ENCODE measurements at regions not wholly inside any gene's neighbourhood (a gene's known extent, or its start where the extent isn't known, plus 50 kb on each side); places are given as distances from the start of the nearest gene placed in this dataset.

DNA sequence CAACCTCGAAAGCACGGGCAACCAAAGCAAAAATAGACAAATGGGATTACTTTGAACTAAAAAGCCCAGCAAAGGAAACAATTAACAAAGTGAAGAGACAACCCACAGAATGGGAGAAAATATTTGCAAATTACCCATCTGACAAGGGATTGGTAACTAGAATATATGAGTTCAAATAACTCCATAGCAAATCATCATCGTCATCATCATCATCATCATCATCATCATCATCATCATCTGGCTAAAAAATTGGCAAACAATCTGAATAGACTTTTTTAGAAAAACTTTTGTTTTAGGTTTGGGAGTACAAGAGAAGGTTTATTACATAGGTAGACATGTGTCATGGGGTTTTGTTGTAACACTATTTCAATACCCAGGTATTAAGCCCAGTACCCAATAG is 1239.3 kb upstream of the FAM98A start:
- Mint-ChIP-seq H3K9me3 (ENCODE audit: unreplicated experiment) (no peaks in the 10 kb centered on the region), H3K27ac (ENCODE audit: unreplicated experiment) (no peak overlapping the region), H3K36me3 (ENCODE audit: low read depth, unreplicated experiment) (no peaks in the 10 kb centered on the region), H3K4me3 (ENCODE audit: unreplicated experiment) (no peak overlapping the region), H3K27me3 (ENCODE audit: unreplicated experiment) (no peaks in the 10 kb centered on the region), H3K4me1 (ENCODE audit: unreplicated experiment) (no peaks in the 10 kb centered on the region)
- no peak for DNase-seq (ENCODE audit: low spot score)
- TF ChIP-seq, protein P1, sequence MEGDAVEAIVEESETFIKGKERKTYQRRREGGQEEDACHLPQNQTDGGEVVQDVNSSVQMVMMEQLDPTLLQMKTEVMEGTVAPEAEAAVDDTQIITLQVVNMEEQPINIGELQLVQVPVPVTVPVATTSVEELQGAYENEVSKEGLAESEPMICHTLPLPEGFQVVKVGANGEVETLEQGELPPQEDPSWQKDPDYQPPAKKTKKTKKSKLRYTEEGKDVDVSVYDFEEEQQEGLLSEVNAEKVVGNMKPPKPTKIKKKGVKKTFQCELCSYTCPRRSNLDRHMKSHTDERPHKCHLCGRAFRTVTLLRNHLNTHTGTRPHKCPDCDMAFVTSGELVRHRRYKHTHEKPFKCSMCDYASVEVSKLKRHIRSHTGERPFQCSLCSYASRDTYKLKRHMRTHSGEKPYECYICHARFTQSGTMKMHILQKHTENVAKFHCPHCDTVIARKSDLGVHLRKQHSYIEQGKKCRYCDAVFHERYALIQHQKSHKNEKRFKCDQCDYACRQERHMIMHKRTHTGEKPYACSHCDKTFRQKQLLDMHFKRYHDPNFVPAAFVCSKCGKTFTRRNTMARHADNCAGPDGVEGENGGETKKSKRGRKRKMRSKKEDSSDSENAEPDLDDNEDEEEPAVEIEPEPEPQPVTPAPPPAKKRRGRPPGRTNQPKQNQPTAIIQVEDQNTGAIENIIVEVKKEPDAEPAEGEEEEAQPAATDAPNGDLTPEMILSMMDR (IDR thresholded peaks at IDR 0.05; ENCODE audit: unreplicated experiment): no peak

DNA sequence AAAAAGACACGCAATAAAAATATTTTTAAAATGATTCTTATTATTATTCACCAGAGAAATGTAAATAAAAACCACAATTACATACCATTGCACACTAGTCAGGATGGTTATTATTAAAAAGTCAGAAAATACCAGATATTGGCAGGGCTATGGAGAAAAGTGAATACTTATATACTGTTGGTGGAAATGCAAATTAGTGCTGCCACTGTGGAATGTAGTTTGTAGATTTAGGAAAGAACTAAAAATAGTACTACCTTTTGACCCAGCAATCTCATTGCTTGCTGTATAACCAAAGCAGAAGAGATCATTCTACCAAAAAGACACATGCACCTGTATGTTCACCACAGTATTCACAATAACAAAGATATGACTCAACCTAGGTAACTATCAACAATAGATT is 1237.3 kb upstream of the FAM98A start:
- no peaks in the 10 kb centered on the region for H3K4me1 Mint-ChIP-seq (ENCODE audit: unreplicated experiment)
- no peak overlapping the region for H3K4me3 Mint-ChIP-seq (ENCODE audit: unreplicated experiment)
- no peaks in the 10 kb centered on the region for H3K36me3 Mint-ChIP-seq (ENCODE audit: low read depth, unreplicated experiment)
- no peaks in the 10 kb centered on the region for H3K9me3 Mint-ChIP-seq (ENCODE audit: unreplicated experiment)
- DNase-seq (ENCODE audit: low spot score): no peak
- no peaks in the 10 kb centered on the region for H3K27me3 Mint-ChIP-seq (ENCODE audit: unreplicated experiment)
- TF ChIP-seq, protein P1 (IDR thresholded peaks at IDR 0.05; ENCODE audit: unreplicated experiment): no peak
- no peak overlapping the region for H3K27ac Mint-ChIP-seq (ENCODE audit: unreplicated experiment)

DNA sequence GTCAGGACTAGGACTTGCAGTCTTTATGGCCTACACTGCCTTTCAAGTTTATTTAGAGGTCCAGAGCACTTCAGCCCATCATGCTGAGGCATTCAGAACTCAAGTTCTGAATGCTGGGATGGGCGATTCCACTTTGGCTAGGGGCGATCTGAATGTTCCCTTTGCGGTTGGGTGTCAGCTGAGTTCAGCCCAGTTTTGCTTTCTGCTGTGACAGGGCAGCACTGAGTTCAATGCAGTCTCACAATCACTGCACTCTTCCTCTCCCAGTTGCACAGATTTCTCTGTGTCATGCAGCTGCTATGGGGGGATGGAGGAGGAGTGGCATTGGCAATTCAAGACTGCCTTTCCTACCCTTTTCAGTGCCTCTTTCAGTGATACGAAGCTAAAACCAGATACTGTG is 1232.0 kb upstream of the FAM98A start:
- peaks cover 2% of the 10 kb centered on the region for H3K27me3 Mint-ChIP-seq (ENCODE audit: unreplicated experiment)
- no peaks in the 10 kb centered on the region for H3K9me3 Mint-ChIP-seq (ENCODE audit: unreplicated experiment)
- no peak overlapping the region for H3K27ac Mint-ChIP-seq (ENCODE audit: unreplicated experiment)
- H3K36me3 Mint-ChIP-seq (ENCODE audit: low read depth, unreplicated experiment): no peaks in the 10 kb centered on the region
- H3K4me3 Mint-ChIP-seq (ENCODE audit: unreplicated experiment): no peak overlapping the region
- TF ChIP-seq, protein P1 (IDR thresholded peaks at IDR 0.05; ENCODE audit: unreplicated experiment): no peak
- H3K4me1 Mint-ChIP-seq (ENCODE audit: unreplicated experiment): no peaks in the 10 kb centered on the region
- no peak for DNase-seq (ENCODE audit: low spot score)

DNA sequence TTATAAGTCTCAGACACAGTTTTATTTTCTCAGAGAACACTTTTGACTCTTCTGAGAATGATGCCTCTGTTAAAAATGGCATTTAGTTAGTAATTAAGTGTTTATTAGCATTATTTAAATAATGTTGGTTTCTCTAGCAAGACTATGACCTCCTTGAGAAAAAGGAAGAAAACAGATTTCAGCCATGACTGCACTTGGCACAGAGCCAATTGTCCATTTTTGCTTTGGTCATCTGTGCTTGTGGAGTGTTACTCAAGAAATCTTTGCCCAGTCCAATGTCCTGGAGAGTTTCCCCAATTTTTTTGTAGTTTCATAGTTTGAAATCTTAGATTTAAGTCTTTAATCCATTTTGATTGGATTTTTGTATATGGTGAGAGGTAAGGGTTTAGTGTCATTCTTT is 1229.4 kb upstream of the FAM98A start:
- Mint-ChIP-seq H3K27me3 (ENCODE audit: unreplicated experiment) (peaks cover 2% of the 10 kb centered on the region), H3K4me3 (ENCODE audit: unreplicated experiment) (no peak overlapping the region), H3K4me1 (ENCODE audit: unreplicated experiment) (no peaks in the 10 kb centered on the region), H3K9me3 (ENCODE audit: unreplicated experiment) (no peaks in the 10 kb centered on the region), H3K27ac (ENCODE audit: unreplicated experiment) (no peak overlapping the region), H3K36me3 (ENCODE audit: low read depth, unreplicated experiment) (no peaks in the 10 kb centered on the region)
- TF ChIP-seq, protein P1 (IDR thresholded peaks at IDR 0.05; ENCODE audit: unreplicated experiment): no peak
- DNase-seq (ENCODE audit: low spot score): no peak

DNA sequence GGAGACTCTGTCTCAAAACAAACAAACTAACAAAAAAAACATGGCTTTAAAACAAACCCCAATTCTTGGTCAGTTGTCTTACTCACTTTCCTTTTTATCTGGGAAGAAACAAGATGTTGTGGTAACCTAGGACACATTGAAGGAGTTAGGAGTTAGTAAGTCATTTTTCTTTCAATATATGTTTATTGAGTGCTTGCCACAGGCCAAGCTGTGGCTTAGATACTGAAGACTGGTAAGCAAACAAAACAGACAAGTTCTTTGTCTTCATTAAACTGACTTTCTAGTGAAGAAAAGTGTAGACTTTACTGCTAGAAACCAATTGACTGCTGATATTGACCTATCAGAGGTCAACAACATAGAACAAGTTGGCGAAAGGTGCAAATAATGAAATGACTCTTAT is 1228.3 kb upstream of the FAM98A start:
- TF ChIP-seq, protein P1 (IDR thresholded peaks at IDR 0.05; ENCODE audit: unreplicated experiment): no peak
- Mint-ChIP-seq H3K36me3 (ENCODE audit: low read depth, unreplicated experiment) (no peaks in the 10 kb centered on the region), H3K27ac (ENCODE audit: unreplicated experiment) (no peak overlapping the region), H3K9me3 (ENCODE audit: unreplicated experiment) (no peaks in the 10 kb centered on the region), H3K4me3 (ENCODE audit: unreplicated experiment) (no peak overlapping the region), H3K27me3 (ENCODE audit: unreplicated experiment) (peaks cover 2% of the 10 kb centered on the region), H3K4me1 (ENCODE audit: unreplicated experiment) (no peaks in the 10 kb centered on the region)
- DNase-seq (ENCODE audit: low spot score): no peak
